Ovary (tissue), 3 donors: ENCODE measurements at regions not wholly inside any gene's neighbourhood (a gene's known extent, or its start where the extent isn't known, plus 50 kb on each side); places are given as distances from the start of the nearest gene placed in this dataset.

Experiments
- CTCF ChIP-seq, 3 donors: fragments of 450-650 bp in 2 of 3; fragments of 200-600 bp in 1 of 3; IDR thresholded peaks; one replicate each; pipeline versions ENCODE4 v1.5.1 to v1.8.0; 2016 to 2022; ENCODE audit warnings: antibody characterized with exemption in 3 of 3, mild to moderate bottlenecking in 1 of 3
- POLR2A ChIP-seq: fragments of 450-650 bp; IDR thresholded peaks from one replicate; pipeline ENCODE4 v1.6.1; 2017; ENCODE audit warnings: antibody characterized with exemption, mild to moderate bottlenecking, moderate library complexity
- donor health status: DM: no; HTN: no; CAD: no.

GRCh38 chr3:153631102-153631501, 469.1 kb downstream of the RAP2B start:
- TF ChIP-seq CTCF (IDR thresholded peaks at IDR 0.05) = no peak
- TF ChIP-seq POLR2A = no peak
